Tibial nerve (tissue), 4 donors: ENCODE measurements at regions not wholly inside any gene's neighbourhood (a gene's known extent, or its start where the extent isn't known, plus 50 kb on each side); places are given as distances from the start of the nearest gene placed in this dataset.

Experiments used
- CTCF ChIP-seq, 5 experiments: fragments of 200-600 bp in 3 of 5; fragments of 450-650 bp in 2 of 5; sonication (generic) in 3 of 5; IDR thresholded peaks; one replicate each; pipeline ENCODE4 v1.5.1; 2016 to 2019; ENCODE audit warnings: antibody characterized with exemption in 5 of 5, mild to moderate bottlenecking in 3 of 5, moderate library complexity in 2 of 5
- EP300 ChIP-seq, 2 donors: sonication (generic); formaldehyde crosslinking; IDR thresholded peaks; one replicate each; pipeline ENCODE4 v1.6.1; 2017; ENCODE audit warnings: antibody characterized with exemption in 2 of 2, mild to moderate bottlenecking in 1 of 2
- POLR2A ChIP-seq, 2 donors: fragments of 450-650 bp; IDR thresholded peaks; one replicate each; pipeline ENCODE4 v1.6.1; 2017; ENCODE audit warnings: antibody characterized with exemption in 2 of 2, mild to moderate bottlenecking in 2 of 2, moderate library complexity in 2 of 2

GRCh38 chr12:115791331-115791730 is 486.2 kb downstream of the MED13L start:
- no peak for TF ChIP-seq CTCF (IDR thresholded peaks at IDR 0.05)
- no peak for TF ChIP-seq EP300 (IDR thresholded peaks at IDR 0.05)
- TF ChIP-seq POLR2A (IDR thresholded peaks at IDR 0.05) = no peak
